ENCODE measurements at regions not wholly inside any gene's neighbourhood (a gene's known extent, or its start where the extent isn't known, plus 50 kb on each side); places are given as distances from the start of the nearest gene placed in this dataset.

DNA sequence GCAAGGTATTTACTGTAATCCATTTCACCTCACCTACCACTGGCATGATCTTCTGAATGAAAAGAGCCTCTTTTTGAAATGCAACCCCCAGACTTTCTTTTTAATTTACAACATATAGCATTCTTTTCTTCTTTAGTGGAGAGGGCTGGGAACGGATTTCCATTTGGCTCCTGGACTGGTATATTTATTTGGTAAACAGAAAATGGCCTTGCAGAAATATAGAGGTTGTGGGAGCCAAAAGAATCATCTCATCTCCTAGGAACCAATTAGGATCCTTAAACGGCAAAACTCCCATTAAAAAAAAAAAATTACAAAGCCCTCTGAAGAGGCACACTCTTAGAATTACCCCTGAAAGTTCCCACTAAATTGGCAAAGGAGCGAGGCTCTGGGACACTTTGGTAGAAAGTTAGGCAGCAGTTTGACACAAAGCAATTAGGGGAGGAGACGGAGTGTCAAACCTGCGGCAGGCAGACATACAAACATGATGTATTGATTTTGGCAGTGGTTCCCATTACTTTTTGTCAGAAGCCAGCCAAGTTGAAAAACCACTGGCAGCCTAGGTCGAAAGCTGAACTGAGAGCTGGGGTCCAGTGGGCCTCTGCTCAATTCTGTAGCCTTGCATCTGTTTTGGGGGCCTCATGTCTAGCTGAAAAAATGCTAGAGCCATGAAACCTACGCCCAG is 135.1 kb upstream of the MAGI3 start:
- intact Hi-C loops (cut with DNase I), result no loop called here
- no peak for DNase-seq

DNA sequence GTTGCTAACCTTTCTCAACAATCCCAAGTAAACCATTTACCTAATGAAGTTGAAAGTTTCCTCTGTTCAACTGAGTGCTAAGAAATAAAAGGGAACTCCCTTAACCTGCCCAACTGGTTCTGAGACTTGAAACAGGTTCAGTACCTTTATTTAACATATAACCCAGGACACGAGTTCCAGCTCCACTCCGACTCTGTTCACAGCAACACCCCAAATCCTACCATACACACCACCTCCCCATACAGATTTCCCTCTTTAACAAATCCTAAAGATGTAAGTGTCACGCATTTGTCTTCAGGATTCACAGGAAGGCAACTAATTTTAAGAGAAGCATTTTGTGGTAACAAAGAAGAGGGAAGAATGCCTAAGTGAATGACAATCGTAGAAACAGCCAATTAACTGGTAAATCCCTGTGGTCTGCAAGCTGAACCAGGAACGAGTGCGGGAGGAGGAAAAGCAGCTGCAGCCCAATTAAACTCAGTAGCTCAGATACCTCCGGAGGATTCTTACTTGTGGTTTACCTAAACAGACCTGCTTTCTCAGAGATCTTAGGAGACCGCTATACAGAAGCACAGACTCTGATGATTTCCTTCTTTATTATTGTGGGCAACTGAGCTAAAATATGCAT is 134.5 kb upstream of the MAGI3 start:
- intact Hi-C loops (cut with DNase I), result no loop called here
- DNase-seq, result no peak

DNA sequence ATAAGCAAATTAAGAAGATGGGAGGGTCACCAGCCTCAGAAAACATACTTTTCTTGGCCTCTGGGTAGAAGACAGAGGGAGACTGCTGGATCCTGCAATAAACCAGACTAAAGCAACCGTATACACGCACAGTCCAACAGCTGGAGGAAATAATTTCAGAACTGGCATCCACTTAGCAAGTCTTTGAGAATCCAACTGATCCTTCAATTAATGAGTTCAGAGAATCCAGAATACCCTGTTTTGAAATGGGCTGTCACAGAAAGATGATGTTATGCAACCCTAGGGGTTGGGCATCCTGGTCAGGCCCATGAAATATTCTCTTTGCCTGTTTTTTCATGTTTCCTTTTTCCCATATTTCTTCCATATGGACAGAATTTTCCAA is 134.0 kb upstream of the MAGI3 start:
- intact Hi-C loops (cut with DNase I), result no loop called here
- no peak for DNase-seq

DNA sequence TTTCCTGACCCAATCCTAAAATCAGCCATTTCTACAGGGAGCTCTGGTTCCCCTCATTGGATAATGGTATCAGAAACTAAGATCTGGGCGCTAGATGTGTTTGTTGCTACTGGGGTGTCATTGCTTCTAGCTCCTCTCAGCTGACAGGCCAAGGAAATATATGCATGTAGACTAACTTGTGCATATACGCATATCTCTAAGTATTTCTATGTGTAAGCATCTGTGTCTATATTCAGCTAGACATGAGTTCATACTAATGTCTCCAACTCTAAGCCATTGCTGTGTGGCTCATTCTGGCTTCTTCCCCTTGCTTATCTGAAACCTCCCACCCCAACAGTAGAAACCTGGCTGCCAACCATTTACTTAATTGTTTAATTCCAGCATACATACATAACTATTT is 130.3 kb upstream of the MAGI3 start:
- no peak for DNase-seq
- intact Hi-C loops (cut with DNase I), result no loop called here

DNA sequence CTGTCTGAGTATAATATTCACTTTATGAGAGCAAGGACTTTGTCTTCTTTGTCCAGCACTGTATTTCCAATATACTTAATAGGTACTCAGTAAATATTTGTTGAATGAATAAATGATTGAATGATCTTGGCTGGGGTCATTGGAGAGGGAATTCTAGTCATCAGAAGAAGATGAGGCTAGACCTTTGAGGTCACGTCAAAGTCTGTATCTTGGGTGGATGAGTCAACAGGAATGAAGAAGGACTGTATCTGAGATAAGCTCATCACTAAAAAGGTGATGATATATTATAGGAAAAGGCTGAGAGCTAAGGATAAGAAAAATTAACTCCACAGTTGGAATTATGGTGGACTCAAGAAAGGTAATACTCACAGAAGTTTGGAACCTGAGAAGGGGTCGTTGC is 125.1 kb upstream of the MAGI3 start:
- no peak for DNase-seq
- intact Hi-C loops (cut with DNase I), result no loop called here

DNA sequence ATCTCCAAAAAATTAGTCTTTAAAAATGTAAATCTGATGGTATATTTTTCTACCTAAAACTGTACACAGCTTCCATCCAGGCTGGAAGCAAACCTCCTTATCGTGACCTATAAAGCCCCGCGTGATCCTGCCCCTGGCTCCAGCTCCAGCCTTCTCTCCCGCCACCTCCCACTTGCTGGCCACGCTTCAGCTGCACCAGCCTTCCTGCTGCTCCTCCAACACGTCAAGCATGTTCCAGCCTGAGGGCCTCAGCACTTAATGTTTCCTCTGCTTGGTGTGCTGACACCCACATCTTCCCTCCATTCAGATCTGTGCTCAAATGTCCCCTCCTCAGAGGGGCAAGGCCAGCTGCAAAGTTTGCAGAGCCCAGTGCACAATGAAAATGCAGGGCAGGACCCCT is 123.5 kb upstream of the MAGI3 start:
- no peak for DNase-seq
- intact Hi-C loops (cut with DNase I), result no loop called here

DNA sequence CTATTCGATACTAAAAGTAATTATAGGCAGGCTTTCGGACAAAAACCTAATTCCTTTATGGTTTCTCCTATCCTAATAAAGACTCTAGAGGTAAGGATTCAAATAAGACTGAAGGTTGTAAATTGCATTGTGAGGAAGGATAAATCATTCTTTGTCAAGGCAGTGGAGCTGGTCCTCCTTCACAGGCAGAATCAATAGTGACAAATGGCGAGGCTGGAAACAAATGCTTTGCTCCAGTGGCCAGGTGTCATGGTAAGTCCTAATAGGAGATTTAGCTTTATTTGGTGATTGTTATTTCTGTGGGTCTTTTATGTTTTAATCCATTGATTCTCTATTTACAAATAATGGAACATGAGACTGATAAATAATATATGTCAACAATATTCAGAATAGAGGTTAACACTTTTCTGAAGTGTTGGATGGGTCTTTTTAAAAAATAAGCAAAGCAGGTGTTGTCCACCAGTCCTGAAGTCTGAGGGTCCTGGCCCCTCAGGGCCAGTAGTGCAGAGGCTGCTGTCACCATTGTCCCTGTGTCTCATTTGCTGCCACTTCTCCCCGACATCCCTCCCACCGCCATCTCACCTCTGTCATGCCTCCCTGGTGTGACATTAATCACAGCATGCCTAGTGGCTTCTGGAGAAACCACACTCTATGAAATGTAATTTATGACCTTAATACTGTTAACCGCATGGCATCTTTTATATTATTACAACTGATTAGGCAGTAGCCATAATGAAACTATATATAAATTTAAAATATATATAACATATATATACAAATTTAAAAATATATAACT is 120.9 kb upstream of the MAGI3 start:
- no peak for DNase-seq
- intact Hi-C loops (cut with DNase I), result no loop called here

DNA sequence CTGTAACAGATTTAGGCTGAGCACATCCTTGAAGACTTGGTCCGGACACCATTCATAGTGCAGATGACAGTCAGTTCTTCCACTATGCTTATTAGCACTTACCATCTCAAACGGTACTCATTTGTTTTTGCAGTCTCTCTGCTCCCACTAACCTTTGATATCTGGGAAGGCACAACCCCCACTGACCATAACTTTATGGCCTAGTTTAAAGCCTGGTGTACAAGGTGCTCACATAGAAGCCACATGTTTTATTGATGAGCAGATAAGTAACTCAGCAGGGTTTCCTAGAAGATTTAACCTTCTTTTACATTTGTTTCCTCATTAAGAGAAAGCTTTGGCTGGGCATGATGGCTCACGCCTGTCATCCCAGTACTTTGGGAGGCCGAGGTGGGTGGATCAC is 119.3 kb upstream of the MAGI3 start:
- no peak for DNase-seq
- intact Hi-C loops (cut with DNase I), result no loop called here

DNA sequence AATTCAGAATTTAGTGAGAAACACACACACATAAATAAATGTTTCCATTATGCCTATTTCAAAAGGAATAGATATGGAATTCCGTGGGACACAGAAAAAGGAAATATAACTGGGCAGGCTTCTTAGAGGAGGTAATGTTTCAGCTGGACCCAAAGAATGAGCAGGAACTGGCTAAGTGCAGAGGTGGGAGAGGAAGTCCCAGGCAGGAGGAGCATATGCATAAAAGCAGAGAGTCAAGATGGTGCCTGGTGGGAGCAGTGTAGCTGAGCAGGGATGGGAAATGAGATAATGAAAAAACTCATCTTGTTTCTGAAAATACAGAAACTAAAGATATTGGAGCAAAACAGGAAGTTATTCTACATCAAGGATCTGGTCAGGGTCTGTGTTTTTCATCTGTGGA is 115.2 kb upstream of the MAGI3 start:
- DNase-seq, result no peak
- intact Hi-C loops (cut with DNase I), result no loop called here

DNA sequence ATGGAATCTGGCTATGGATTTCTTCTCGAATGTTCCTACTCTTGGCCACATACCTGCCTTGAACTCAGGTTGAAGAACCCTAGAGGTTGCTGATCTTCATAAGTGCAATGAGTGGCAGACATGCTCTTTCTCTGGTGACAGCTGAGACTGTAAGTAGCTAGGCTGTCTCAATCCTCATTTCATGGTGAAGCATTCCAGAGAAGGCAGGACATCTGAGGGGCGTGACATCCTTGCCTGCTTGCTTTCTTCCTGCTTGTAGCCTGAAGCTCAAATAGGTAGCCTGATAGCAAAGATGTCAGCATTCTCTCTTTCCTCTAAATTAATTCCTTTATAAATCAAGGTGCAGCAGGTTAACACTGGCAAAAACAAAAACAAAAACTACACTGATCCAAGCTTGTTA is 114.6 kb upstream of the MAGI3 start:
- intact Hi-C loops (cut with DNase I), result no loop called here
- no peak for DNase-seq

DNA sequence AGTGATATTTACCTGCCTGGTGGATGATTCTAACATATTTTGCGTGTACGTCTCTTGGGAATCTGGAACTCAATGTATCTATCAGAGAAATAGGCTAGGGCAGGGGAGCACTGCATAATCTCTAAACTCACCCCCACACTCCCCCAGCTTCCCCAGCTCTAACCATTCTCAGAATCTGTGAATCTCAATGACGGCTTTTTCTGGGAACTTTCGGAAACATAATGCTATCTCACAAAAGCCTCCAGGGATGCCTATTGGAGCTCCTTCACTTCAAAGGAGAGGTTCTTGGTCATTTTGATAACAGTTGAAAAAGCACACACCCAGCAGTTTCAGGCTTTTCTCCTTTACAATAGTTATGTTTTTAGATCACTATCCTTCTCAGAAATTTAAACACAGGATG is 113.8 kb upstream of the MAGI3 start:
- DNase-seq, result no peak
- intact Hi-C loops (cut with DNase I), result no loop called here

DNA sequence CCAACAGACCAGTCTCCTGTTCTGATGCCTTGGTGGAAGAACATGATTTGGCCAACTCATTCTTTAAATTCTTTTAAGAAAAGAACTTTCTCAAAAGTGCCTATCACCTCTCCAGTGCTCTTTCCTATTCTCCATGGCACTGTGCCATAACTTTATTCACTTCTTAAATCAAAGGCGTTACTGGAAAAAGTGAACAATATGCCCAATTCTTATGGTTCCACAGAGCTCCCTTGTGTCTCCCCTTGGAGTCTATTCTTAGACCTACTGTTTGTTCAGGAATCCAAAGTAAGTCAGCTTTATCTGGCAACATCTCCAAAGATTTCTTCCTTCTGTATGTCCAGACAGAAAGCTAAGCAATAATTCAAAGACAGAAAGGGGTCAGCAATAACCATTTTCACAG is 111.9 kb upstream of the MAGI3 start:
- intact Hi-C loops (cut with DNase I), result no loop called here
- DNase-seq, result no peak

DNA sequence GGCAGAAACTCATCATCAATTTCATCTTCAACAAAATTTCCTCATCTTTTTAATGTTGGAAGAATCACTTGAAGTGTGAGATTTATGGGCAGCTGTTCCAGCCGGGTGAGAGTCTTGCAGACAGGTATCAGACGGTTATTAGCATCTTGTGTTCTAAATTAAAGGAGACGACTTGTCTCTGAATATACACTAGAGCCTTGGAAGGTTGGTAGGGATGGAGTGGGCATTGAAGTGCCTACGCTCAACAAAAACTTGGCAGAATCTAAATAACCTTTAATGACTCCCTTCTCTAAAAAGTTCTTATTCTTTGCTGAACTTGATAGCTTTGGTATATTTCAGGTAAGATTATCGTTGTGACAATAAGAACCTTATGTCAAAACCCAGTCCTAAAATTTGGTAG is 111.5 kb upstream of the MAGI3 start:
- no peak for DNase-seq
- intact Hi-C loops (cut with DNase I), result no loop called here

DNA sequence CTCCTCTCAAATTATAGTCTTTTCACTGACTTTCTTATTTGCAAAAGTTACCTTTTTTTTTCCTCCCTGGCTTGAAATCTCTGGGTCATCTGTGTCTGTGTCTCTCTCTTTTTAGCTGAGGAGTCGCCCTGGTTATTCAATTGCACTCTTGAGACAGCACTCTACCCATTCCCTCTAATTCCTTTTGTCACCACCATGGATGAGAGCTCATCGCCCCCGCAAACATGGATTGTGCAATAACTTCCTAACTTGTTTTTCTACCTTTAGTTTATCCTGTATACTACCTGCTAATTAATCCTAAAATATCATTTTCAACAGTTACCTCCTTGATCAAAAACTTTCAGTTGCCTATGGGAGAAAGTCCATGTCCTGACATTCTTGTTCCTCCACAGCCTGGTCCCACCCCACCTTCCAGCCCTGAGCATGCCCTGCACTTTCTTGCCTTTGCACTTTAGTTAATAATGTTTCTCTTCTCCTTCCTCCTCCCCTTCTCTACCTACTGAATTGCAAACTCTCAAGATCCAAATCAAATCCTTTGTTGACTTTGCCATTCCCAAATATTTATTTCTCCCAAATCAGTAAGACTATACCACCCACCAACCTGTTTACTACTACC is 110.4 kb upstream of the MAGI3 start:
- no peak for DNase-seq
- intact Hi-C loops (cut with DNase I), result no loop called here

DNA sequence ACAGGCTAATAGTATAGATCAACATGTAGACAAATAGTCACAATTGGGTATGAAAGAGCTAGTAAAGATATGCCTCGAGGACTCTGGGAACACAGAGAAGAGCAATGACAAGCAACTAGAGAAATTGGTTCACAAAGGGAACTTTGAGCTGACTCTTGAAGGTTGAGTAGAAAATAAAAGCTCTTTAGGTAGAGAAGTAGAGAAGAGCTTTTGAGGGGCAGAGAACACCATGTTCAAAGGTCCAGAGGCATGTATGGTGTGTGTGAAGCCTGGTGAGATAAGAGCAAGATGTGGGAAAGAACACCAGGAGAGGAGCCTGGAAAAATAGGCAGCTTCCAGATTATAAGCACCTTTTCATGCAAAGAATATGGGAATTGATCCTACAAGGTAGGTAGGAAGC is 109.7 kb upstream of the MAGI3 start:
- DNase-seq, result no peak

DNA sequence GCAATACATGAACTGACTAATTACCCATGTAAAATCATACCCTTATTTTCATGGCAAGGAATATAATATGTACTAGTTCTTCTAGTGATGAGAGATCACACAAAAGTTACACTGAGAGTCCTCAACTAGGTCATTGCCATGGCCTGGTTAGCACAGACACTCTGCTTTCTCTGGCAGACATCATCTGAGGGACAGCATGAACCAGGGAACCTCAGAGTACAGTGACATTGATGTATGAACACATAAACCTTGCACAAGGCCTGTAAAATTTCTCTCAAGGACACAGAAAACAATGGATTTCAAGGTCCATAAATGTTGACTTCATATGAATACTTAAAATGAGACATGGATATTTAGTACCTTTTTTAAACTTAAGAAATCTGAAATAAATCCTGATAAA is 108.8 kb upstream of the MAGI3 start:
- DNase-seq, result no peak
- intact Hi-C loops (cut with DNase I), result no loop called here

More for the DNA sequence above, 109.7 kb upstream of the MAGI3 start:
- intact Hi-C loops (cut with DNase I), result no loop called here

DNA sequence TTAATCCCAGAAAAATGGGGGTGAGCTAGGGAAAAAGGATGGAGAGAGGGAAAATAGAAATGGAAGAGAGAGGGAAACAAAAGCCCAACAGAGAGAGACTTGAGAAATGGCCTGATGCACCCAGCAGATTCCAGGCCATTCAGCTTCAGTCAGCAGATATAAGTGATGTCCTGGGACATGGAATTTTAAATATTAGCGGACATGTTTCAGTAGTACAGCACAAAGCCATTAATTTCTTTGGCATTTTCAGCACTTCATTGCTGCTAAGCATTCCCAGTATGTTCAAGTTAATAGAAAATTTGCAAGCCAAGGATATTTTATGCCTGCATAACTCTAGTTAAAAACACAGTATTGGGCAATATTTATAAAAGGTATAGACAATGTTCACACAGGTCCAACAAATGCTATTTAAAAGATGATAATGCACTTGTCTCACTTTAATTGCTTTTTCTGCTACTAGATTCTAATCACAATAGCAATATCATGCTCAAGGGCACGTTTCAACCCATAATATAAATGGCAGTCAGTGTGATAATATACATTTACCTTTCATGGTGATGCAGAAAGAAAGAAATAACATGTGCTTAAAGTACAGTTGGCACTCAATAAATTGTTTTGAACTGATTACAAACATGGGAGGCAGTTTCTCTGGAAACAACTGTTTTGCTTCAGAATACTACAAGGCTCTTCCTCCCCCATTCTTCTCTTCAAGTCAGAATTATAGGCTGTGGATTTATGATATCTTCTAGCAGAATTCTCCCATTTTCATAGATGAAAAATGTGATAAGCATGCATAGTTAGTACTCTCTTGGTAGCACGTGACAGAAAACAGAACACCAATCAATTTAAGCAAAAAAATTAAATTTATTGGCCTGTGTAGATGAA is 108.1 kb upstream of the MAGI3 start:
- intact Hi-C loops (cut with DNase I), result no loop called here
- no peak for DNase-seq

DNA sequence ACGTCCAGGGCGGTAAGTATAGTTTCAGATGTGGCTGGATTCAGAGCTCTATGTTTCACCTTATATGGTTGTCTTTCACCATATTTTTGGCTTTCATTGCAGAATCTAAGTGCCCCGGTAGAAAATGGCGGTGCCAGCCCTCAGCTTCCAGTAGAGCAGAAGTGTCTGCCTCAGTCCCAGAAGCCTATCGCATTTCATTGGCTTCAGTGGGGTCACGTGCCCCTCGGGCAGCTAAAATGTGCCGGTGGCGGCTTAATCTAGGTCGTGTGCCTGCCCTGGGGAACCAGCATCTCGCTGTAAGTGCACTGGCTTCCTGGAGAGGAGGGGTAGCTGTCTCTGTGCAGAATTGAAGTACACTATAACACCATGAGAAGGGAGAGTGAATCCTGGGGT is 107.4 kb upstream of the MAGI3 start:
- intact Hi-C loops (cut with DNase I), result no loop called here
- DNase-seq, result no peak

DNA sequence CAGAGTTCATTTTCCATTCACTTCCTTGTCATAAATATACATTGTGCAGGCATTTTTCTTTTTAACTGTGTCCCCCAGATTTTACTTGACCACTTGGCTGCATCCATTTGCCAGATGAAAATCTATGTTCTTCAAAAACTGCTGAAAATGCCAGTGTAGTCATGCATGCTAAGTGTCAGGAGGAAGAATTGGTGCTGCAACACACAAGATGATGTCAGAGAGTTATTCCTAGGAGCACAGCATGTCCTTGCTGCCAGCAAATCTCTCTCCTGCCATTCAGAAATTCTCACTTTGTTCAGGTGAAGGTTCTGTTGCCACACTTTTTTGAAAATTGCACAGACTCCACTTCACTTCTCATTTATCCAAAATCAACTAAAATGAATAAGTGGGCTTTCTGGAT is 106.4 kb upstream of the MAGI3 start:
- DNase-seq, result peak in 1 of 42 donors; percentile 1
- intact Hi-C loops (cut with DNase I), result no loop called here
